ENCODE measurements at regions not wholly inside any gene's neighbourhood (a gene's known extent, or its start where the extent isn't known, plus 50 kb on each side); places are given as distances from the start of the nearest gene placed in this dataset.

- Mint-ChIP-seq H3K9me3 (no peaks in the 10 kb centered on the region), H3K36me3 (no peaks in the 10 kb centered on the region), H3K27me3 (ENCODE audit: low read depth) (no peaks in the 10 kb centered on the region), H3K4me3 (no peak overlapping the region), H3K4me1 (no peaks in the 10 kb centered on the region), H3K27ac (no peak overlapping the region)
- no peak for TF ChIP-seq ESRRA (CRISPR knock-in tag; IDR thresholded peaks at IDR 0.05; ENCODE audit: borderline replicate concordance)
- no peak for TF ChIP-seq EMX1 (CRISPR knock-in tag; IDR thresholded peaks at IDR 0.05)
- TF ChIP-seq FOXK1 (CRISPR knock-in tag; IDR thresholded peaks at IDR 0.05): no peak
- no peak for TF ChIP-seq IRF1 (CRISPR knock-in tag; IDR thresholded peaks at IDR 0.05)
- TF ChIP-seq, protein P1, sequence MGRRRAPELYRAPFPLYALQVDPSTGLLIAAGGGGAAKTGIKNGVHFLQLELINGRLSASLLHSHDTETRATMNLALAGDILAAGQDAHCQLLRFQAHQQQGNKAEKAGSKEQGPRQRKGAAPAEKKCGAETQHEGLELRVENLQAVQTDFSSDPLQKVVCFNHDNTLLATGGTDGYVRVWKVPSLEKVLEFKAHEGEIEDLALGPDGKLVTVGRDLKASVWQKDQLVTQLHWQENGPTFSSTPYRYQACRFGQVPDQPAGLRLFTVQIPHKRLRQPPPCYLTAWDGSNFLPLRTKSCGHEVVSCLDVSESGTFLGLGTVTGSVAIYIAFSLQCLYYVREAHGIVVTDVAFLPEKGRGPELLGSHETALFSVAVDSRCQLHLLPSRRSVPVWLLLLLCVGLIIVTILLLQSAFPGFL (CRISPR knock-in tag; IDR thresholded peaks at IDR 0.05; ENCODE audit: borderline replicate concordance): no peak
- no peak for TF ChIP-seq RELA (CRISPR knock-in tag; IDR thresholded peaks at IDR 0.05; ENCODE audit: borderline replicate concordance)
- no peak for TF ChIP-seq ETV6 (CRISPR knock-in tag; IDR thresholded peaks at IDR 0.05)
- TF ChIP-seq, protein P2, sequence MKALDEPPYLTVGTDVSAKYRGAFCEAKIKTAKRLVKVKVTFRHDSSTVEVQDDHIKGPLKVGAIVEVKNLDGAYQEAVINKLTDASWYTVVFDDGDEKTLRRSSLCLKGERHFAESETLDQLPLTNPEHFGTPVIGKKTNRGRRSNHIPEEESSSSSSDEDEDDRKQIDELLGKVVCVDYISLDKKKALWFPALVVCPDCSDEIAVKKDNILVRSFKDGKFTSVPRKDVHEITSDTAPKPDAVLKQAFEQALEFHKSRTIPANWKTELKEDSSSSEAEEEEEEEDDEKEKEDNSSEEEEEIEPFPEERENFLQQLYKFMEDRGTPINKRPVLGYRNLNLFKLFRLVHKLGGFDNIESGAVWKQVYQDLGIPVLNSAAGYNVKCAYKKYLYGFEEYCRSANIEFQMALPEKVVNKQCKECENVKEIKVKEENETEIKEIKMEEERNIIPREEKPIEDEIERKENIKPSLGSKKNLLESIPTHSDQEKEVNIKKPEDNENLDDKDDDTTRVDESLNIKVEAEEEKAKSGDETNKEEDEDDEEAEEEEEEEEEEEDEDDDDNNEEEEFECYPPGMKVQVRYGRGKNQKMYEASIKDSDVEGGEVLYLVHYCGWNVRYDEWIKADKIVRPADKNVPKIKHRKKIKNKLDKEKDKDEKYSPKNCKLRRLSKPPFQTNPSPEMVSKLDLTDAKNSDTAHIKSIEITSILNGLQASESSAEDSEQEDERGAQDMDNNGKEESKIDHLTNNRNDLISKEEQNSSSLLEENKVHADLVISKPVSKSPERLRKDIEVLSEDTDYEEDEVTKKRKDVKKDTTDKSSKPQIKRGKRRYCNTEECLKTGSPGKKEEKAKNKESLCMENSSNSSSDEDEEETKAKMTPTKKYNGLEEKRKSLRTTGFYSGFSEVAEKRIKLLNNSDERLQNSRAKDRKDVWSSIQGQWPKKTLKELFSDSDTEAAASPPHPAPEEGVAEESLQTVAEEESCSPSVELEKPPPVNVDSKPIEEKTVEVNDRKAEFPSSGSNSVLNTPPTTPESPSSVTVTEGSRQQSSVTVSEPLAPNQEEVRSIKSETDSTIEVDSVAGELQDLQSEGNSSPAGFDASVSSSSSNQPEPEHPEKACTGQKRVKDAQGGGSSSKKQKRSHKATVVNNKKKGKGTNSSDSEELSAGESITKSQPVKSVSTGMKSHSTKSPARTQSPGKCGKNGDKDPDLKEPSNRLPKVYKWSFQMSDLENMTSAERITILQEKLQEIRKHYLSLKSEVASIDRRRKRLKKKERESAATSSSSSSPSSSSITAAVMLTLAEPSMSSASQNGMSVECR (CRISPR knock-in tag; IDR thresholded peaks at IDR 0.05; ENCODE audit: borderline replicate concordance): no peak
- DNase-seq (ENCODE audit: low spot score): no peak
- POLR2A ChIA-PET: no interaction called here
- ATAC-seq: no peak
- CTCF ChIA-PET: no interaction called here
These were observed 218.6 kb downstream of the LURAP1L start for GRCh38 chr9:12993466-12993865.

DNA sequence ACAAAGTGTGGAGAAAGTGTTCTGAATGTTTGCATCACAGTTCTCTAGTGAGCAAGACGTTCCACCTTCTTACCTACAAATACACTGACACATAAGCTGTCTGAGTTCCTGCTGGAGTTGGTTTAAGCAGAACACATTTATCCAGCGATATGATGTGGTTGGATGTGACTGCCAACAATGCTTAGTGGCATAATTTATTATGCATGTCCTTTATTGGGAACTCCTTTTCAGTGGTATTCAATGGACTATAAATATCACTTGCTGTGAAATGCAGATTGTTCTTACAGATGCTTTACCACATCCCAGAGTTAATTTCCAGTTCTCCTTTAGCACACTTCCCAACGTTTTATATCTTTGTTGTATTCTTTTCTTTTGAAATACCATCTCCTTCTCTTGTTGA, 222.2 kb downstream of the LURAP1L start:
- H3K27ac Mint-ChIP-seq: no peak overlapping the region
- TF ChIP-seq ATF1 (CRISPR knock-in tag; IDR thresholded peaks at IDR 0.05): no peak
- TF ChIP-seq ATF6 (CRISPR knock-in tag; IDR thresholded peaks at IDR 0.05): no peak
- TF ChIP-seq, protein P3, sequence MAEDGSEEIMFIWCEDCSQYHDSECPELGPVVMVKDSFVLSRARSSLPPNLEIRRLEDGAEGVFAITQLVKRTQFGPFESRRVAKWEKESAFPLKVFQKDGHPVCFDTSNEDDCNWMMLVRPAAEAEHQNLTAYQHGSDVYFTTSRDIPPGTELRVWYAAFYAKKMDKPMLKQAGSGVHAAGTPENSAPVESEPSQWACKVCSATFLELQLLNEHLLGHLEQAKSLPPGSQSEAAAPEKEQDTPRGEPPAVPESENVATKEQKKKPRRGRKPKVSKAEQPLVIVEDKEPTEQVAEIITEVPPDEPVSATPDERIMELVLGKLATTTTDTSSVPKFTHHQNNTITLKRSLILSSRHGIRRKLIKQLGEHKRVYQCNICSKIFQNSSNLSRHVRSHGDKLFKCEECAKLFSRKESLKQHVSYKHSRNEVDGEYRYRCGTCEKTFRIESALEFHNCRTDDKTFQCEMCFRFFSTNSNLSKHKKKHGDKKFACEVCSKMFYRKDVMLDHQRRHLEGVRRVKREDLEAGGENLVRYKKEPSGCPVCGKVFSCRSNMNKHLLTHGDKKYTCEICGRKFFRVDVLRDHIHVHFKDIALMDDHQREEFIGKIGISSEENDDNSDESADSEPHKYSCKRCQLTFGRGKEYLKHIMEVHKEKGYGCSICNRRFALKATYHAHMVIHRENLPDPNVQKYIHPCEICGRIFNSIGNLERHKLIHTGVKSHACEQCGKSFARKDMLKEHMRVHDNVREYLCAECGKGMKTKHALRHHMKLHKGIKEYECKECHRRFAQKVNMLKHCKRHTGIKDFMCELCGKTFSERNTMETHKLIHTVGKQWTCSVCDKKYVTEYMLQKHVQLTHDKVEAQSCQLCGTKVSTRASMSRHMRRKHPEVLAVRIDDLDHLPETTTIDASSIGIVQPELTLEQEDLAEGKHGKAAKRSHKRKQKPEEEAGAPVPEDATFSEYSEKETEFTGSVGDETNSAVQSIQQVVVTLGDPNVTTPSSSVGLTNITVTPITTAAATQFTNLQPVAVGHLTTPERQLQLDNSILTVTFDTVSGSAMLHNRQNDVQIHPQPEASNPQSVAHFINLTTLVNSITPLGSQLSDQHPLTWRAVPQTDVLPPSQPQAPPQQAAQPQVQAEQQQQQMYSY (CRISPR knock-in tag; IDR thresholded peaks at IDR 0.05): no peak
- no peak for TF ChIP-seq FOXP1 (CRISPR knock-in tag; IDR thresholded peaks at IDR 0.05; ENCODE audit: borderline replicate concordance)
- TF ChIP-seq ZBTB43 (CRISPR knock-in tag; IDR thresholded peaks at IDR 0.05): no peak
- no peak overlapping the region for H3K4me3 Mint-ChIP-seq
- ATAC-seq (no peak), DNase-seq (ENCODE audit: low spot score) (no peak)
- no peaks in the 10 kb centered on the region for H3K27me3 Mint-ChIP-seq (ENCODE audit: low read depth)
- no peaks in the 10 kb centered on the region for H3K36me3 Mint-ChIP-seq
- CTCF ChIA-PET: no interaction called here
- H3K4me1 Mint-ChIP-seq: peaks cover 10% of the 10 kb centered on the region
- POLR2A ChIA-PET: no interaction called here
- no peaks in the 10 kb centered on the region for H3K9me3 Mint-ChIP-seq

All from WTC11 (cell line).